Fibroblast of gingiva (primary cell): ENCODE measurements at regions not wholly inside any gene's neighbourhood (a gene's known extent, or its start where the extent isn't known, plus 50 kb on each side); places are given as distances from the start of the nearest gene placed in this dataset.
"Not testable (repeated sequence)": the region's sequence is repeated elsewhere in the genome, so short reads cannot be mapped to it uniquely, and the experiment has no call there.

ENCODE experiments used
- DNase-seq: peaks from one replicate; pipeline ENCODE4 v3.0.0-alpha.2; 2011; ENCODE audit warnings: low read depth

DNA sequence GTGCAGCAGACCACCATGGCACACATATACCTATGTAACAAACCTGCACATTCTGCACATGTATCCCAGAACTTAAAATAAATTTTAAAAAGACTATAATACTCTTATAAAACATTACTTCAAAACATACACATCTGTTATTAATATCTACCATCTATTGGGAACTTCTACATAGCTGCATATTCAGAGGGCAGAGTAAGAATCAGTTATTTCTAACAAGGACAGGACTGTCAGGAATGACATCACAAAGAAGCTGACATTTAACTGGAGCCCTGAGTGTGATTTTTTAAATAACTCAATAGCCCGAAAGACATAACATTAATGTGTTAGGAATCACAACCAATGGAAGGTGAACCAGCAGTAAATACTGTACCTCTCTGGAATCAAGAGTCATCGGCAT, 276.7 kb upstream of the ECI2 start:
- DNase-seq = no peak

DNA sequence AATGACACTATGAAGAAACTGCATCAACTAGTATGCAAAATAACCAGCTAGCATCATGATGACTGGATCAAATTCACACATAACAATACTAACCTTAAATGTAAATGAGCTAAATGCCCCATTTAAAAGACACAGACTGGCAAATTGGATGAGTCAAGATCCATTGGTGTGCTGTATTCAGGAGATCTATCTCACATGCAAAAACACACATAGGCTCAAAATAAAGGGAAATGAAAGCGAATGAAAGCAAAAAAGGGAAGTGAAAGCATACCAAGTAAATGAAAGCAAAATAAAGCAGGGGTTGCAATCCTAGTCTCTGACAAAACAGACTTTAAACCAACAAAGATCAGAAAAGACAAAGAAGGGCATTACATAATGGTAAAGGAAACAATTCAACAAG, 272.3 kb upstream of the ECI2 start:
- not testable (repeated sequence) for DNase-seq

DNA sequence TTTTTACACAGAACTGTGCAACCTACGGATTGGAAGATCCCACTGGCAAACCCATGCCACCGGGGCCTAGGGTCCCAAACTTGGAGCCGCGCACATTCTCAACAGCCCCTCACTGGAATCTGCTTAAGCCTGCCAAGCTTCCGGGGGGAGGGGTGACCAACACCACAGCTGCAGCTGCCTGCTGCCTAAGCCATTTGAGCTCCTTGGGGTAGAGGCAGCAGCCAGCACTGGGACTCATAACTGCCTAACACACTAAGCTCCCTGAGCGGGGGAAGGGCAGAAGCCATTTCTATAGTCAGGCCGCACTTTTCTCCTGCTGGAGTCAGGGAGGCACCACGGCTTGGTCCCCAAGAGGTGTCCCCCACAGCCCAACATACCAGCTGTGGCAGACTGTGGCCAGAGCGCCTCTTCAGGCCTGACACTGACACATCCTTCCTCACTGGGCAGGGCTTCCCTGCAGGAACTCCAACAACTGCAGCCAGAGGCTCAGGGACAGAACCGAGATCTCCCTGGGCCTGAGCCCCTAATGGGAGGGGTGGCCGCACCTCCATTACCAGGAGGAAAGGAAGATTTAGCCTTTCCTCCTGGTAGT, 270.3 kb upstream of the ECI2 start:
- no peak for DNase-seq

DNA sequence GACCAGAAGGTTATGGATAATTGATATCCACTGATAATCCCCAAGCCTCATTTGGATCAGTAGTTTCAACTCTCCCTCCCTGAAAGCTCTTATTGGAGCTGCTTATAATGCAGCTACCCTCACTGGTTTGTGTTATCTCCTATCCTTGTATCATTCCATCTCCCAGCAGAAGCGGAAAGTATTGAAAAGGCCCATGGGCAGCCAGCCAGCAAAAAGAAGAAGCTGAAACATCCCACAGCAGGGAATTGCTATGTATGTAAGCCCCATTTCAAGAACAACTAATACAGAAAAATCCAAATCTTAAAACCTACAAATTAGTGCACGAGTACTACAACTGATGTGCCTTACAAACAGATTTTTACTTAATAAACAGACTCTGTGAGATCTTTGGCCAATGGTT, 269.0 kb upstream of the ECI2 start:
- no peak for DNase-seq

DNA sequence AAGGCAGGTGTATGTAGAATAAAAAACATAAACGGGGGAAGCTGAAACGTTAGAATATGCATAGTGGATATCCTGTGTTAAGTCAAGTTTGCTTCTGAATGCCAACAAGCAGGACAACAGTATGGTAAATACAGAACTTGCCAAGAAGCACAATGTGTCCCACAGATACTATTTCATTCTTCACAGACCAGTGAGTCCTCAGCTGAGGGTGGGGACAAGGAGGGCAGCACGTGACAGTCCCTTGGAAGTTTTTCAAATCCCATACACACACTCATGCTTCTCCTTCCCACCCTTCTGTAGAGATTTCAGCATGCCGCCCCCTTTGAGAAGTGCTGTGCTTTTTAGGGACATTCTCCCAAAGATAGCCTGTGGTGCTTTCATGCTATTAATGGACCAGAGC, 268.5 kb upstream of the ECI2 start:
- DNase-seq = peak; percentile 76

DNA sequence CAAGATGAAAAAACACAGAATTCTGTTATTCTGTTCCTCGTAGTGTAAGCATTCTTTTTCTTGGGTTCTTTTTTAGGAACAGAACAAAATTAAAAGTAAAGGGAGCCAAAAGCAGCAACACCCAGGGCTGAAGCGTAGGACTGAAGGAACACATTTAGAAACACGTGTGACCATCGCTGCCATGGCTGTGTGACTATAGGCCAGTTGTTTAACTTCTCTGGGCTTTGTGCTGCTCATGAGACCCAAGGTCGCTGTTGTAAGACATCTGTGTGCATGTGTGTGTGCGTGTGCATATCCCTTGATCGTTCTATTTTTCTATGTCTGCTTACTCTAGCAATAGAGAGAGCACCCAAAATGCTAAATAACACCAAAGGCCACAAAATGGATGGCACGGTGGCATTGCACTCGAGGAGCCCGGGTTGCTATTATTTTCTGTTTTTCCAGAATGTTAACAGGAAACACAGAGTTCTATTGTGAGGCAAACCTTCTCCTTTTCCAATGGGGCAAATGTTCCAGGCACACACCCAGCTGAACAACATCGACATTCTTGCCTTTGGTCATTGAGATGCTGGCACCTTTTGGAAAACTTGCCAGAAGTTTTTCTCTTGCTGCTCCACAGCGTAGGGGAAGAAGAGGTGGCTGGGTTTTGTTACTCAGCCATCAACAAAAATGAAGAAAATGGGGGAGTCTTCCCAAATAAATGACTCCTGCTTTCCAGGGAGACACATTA, 267.8 kb upstream of the ECI2 start:
- no peak for DNase-seq

DNA sequence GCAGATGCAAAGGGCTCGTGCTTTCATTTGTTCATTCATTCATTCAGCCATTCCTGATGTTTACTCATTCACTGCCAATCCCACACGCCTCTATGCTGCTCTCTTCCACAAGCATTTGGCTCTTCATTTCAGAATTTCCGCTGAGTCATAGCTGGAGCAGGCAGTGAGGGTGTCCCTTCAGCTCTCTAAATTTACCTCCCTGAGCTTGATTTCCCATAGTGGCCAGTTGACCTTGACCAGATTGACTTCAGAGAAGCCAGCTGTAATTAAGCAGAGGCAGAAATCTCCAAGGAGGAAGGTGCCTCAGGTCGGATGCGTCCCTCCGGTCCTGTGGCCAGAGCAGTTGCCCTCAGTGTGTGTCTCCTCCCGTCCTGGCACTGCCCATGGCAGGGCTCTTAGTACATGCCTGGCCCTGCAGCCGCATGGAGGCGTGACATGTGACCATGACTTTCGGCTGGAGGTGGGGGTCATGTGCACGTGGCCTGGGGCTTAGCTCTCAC, 267.2 kb upstream of the ECI2 start:
- DNase-seq = peak; percentile 77

DNA sequence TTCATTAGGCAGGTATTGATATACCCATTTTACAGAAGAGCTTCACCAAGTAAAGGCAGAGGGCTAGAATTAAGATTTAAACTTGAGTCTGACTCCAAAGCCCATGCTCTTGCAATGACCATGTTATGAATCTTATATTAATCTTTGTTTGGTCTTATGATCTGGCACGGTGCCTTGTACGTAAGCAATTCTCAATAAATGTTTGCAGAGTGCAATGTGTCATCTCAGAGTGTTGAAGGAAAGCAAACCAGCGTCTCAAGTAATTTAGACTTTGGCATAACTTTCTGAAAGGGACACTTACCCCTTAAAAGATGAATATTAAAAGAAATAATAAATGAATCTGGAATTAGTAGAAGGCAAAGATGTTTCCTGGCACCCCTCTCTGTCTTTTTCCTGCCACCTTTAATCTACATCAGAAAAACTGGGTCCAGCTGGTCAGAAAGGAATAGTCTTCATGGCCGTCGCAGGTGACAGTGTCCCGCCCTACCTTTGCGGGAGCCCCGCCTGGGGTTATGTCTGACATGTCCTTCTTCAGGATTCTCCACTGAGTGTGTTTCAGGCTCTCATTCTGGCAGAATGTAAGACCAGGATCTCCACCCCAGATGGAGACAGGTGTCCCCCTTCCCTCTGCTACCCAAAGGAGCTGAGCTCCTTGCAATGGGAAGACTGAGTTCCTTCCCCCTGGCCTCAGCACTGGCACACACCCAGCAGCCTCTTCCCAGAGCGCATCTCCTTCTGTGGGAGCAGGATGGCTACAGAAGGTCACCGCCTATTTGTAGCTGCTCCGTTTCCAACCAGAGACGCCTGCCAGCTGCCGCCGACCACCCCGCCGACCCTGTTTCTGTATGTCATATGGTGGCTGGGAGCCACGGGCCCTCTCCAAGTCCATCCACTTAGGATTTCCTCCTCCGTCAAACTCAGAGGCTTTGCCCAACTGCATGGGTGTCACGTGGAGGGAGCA, 266.3 kb upstream of the ECI2 start:
- DNase-seq = peak; percentile 16

DNA sequence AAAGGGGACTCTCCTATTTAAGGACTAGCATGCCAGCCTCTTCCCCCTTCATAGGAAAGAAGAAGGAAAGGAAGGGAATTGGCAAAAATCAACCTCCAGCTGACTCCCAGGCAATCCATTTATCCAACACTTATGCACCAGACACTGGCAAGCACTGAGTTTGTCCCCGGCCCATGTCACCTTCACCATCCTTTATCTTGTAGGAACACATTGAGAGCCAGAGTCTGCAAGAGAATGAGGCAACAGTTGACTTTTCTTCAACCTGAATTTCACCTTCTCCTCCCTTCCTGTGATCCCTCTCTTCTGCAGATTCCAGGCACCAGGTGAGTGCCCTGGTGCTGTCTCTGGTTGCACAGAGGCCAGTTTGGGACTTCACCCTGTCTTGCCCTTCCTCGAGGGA, 264.3 kb upstream of the ECI2 start:
- DNase-seq = no peak

DNA sequence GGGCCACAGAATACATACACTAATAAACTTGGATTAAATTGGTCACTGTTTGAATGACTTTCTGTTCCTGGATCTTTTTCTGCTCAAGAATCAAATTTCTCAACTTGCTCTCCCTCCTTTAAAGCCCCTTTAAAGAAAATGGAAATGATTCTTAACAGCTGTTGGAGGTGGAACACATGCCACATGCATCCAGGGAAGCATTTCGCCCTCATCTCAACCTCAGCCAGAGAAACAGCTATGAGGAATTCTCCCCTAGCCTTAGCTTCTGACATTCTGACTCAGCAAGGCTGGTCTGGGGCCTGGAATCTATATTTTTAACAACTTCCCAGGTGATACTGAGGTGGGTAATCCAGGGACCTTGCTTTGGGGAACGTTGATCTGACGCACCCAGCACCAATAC, 263.4 kb upstream of the ECI2 start:
- no peak for DNase-seq

DNA sequence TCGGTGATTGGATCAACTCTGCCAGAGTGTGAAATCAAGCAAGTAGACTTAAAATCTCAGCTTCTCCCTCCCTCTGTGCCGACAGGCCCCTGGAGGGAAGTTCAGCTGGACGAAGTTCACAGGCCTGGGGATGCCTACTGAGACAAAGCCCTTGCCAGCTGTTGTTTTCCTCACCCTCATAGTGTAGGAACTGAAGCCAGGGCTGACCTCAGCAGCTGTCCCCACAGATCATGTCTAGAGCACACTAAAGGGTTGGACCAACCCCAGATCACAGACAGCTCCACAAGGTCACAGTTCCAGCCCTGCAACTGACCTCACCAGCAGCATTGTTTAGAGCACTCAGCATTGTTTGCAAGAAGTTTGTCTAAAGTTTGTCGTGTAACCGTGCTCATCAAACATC, 261.9 kb upstream of the ECI2 start:
- DNase-seq = no peak

DNA sequence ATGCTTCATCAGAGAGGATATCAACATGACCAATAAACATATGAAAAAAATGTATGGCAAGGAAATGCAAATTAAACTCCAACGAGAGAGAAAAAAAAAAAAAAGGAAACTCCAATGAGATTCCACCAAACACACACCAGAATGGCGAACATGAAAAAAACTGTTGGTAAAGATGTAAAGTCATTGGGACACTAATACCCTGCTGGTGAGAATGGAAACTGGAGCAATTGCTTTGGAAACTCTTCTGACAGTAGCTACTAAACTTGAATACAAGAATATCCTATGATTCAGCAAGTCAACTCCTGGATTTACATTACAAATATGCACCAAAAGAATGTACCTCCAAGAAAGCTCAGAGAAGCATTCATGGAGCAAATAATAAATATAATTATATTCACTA, 260.7 kb upstream of the ECI2 start:
- DNase-seq = no peak

DNA sequence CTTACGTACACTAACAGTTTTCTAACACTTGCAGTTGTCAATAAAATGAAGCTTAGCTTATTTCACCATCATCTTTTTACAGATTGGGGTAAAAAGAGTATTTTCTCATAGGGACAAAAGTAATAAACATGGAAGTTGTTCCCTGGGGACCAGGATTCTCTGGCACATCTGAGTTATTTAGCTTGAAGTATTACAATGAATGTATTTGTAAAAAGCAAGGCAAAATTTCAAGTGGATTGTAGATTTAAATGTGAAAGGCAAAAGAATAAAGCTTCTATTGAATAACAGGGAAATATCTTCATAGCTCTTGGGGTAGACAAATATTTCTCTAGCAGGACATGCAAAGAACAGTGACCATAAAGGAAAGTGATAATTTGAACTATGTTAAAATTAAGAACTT, 260.0 kb upstream of the ECI2 start:
- DNase-seq = no peak

DNA sequence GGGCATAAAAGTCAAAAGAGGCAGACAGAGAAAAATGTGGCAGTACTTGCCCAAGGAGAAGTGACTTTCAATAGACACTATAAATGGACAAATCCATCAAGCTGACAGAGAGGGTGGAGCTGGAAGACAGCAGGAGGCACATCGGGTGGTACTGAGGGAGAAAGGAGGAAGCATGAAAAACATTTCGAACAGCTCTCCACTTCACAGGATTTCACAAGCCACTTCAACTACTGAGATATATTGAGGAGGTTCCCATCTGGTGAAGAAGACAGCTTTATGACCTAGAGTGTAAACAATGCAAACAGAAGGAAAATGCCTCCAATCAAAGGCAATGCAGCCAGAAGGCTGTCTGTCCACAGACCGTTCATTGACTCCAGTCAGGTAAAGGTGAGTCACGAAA, 259.4 kb upstream of the ECI2 start:
- no peak for DNase-seq

DNA sequence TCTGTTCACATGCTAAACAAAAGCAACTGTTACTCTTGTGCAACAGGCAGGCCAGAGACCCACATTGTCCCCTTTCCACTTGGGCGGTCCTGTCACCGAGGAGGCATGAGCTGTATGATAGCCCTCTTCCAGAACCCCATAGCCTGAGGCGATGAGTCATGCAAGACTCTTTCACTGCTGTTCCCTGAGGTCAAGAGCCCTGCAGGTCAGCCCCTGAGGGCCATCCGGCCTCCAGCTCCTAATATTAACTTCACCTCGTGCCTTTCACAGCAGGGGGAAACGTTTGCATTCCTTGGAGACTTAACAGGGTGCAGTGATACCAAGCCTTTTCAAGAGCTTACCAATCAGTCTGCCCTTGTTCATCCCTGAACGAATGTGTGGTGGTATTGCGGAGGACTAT, 253.3 kb upstream of the ECI2 start:
- peak; percentile 75 for DNase-seq

DNA sequence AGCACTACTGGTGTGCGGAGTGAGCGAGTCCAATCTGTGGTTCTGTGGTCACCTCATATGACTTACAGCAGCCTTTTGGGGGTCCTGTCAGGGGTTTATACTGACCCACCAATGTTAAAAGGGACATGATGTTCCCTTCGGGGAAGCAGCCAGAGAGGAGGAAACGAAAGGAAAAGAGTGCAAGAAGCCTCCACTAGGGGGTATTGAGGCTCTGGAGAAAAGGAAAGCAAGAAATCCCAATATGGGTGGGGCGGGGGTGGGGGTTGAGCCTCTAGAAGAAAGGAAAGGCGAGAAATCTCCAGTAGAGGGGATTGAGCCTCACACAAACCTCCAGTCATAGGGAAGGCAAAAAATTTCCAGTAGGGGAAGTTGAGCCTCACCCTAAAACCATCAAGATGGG, 249.3 kb upstream of the ECI2 start:
- no peak for DNase-seq

DNA sequence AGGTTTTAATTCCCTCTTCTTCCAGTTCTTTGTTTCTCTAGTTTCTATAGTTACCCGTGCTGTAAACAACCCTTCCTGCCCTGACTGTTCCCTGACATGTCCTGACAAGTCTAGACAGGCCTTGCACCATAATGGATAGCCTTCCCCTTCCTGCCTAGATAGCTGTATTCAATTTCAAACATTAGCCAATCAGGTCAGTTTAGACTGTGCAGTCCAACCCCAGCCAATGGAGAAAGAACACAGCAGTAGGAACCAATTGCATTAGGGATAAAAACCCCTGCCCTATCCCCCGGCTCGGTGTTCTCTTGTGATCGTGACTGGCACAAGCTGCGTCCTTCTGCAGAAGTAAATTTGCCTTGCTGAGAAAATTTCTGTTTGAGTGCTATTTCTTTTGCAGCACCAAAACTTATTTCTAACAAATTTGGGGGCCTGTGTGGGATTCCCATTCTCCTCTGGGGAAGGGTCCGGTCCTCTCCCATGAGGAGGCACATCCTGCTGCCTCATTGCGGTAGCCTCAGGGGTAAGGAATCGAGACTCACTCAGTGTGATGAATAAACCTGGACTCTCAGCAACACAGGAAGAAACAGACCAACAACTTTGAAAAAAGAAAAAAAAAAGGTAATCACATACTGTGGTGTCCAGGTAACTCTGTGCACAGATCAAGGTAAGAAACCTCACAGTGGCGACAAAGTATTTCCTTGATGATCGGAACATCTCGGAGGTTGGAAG, 248.7 kb upstream of the ECI2 start:
- no peak for DNase-seq

DNA sequence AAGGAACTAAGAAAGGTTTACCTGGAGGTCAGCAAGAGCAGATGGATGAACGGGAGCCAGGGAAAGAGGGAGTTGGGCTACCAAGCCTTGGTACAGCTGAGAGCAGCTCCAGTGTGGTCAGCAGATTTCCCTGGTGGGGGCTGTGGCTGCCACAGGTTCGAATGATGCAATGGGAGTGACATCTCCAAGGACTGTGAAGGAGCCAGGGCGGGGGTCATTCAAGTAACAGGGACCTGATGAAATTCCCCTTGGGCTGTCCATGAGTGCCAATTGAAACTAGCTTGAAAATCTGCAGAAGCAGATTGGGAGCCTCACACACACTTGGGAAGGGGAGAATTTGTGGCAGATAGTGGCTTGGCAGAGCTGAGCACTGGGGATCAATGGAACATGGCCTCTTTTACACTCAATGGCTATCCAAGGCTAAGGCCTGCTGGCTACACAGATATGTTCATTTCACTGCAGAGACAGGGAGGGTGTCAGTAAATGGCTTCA, 247.0 kb upstream of the ECI2 start:
- DNase-seq = no peak

DNA sequence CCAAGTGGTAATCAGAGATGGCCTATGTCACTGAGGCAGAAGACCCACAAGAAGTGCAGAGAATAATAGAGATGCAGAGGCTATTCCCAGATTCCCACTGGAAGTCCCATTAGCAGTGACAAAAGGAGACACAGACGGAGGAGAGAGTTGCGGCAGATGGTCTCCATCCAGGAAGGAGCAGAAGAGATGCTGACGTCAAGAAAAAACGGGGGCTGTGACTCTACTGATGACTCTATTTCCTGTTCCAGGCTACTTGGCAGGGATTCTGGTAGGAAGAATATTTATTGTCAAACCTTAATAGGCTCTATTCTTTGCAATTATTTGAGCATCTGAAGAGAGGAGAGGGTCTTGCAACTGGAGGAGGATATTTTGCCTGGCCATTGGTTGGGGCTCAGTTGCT, 246.0 kb upstream of the ECI2 start:
- no peak for DNase-seq

DNA sequence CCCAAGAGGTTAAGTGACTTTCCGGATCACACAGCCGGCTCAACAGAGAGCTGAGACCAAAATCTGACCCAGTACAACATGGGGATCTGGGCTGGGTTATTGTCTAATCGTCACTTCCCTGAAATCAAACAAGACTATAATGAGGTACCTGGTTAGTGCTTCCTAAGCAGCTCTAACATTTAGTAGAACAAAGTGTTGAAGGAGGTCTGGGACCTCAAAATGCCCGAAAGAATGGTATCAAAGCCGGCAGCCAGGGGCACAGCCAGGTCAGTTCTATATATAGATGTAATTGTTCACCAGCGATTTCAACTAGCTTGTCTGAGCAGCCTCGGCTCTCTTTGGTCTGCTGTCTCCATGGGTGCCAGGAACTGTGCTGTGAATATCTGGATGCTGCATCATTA, 245.5 kb upstream of the ECI2 start:
- no peak for DNase-seq

DNA sequence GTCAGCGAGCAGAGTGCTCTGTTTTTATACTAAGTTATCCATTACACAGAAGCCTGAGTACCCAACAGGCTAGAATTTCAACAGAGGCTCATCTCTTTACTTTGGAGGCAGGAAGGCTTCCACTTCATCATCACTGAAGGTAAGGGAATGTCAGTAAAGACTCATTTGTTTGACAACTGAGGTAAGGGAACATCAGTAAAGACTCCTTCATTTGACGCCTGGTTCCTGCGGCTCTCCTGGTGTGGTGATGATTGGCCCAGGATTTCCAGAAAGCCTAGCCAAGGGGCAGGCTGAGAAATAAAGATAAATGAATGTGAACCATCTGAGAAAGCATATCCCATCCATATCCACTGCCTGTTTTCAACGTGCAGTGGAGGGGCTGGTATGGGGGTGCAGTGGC, 244.6 kb upstream of the ECI2 start:
- DNase-seq = no peak
